GM21529 (cell line): ENCODE measurements at regions not wholly inside any gene's neighbourhood (a gene's known extent, or its start where the extent isn't known, plus 50 kb on each side); places are given as distances from the start of the nearest gene placed in this dataset.

Experiments used
- ATAC-seq: cut with Tn5 transposase; IDR thresholded peaks from one replicate; pipeline ENCODE4 v1.9.1; 2021; ENCODE audit not compliant: unreplicated experiment

- ATAC-seq = no peak
Observed at GRCh38 chr2:59308108-59308507, 1067.0 kb upstream of the FANCL start.

- ATAC-seq = no peak
Observed at GRCh38 chr2:59307196-59307595, 1066.1 kb upstream of the FANCL start.

GRCh38 chr2:59303272-59303671, 1062.1 kb upstream of the FANCL start:
- ATAC-seq = no peak

- no peak for ATAC-seq
Observed at GRCh38 chr2:59302683-59303082, 1061.6 kb upstream of the FANCL start.

- ATAC-seq = peak; percentile 79
Observed at GRCh38 chr2:59301466-59302402, 1060.6 kb upstream of the FANCL start.

- no peak for ATAC-seq
Observed at GRCh38 chr2:59297816-59298215, 1056.7 kb upstream of the FANCL start.

GRCh38 chr2:59296279-59296678, 1055.2 kb upstream of the FANCL start:
- no peak for ATAC-seq

- ATAC-seq = no peak
Observed at GRCh38 chr2:59295524-59296162, 1054.5 kb upstream of the FANCL start.

- no peak for ATAC-seq
Observed at GRCh38 chr2:59288771-59289170, 1047.6 kb upstream of the FANCL start.

GRCh38 chr2:59282374-59283057, 1041.4 kb upstream of the FANCL start:
- ATAC-seq = no peak

GRCh38 chr2:59277671-59278070, 1036.5 kb upstream of the FANCL start:
- ATAC-seq = no peak

- ATAC-seq = no peak
Observed at GRCh38 chr2:59276917-59277316, 1035.8 kb upstream of the FANCL start.

- ATAC-seq = no peak
Observed at GRCh38 chr2:59276033-59276432, 1034.9 kb upstream of the FANCL start.

GRCh38 chr2:59266453-59266852, 1025.3 kb upstream of the FANCL start:
- no peak for ATAC-seq

GRCh38 chr2:59259913-59260312, 1018.8 kb upstream of the FANCL start:
- ATAC-seq = no peak

GRCh38 chr2:59256290-59256689, 1015.2 kb upstream of the FANCL start:
- no peak for ATAC-seq

- ATAC-seq = no peak
Observed at GRCh38 chr2:59254279-59254678, 1013.2 kb upstream of the FANCL start.

- no peak for ATAC-seq
Observed at GRCh38 chr2:59250307-59250677, 1009.2 kb upstream of the FANCL start.

- no peak for ATAC-seq
Observed at GRCh38 chr2:59249441-59250306, 1008.5 kb upstream of the FANCL start.

GRCh38 chr2:59239146-59239545, 998.0 kb upstream of the FANCL start:
- no peak for ATAC-seq

- ATAC-seq = no peak
Observed at GRCh38 chr2:59237311-59237710, 996.2 kb upstream of the FANCL start.
